Prostate gland (tissue), 2 donors: ENCODE measurements at regions not wholly inside any gene's neighbourhood (a gene's known extent, or its start where the extent isn't known, plus 50 kb on each side); places are given as distances from the start of the nearest gene placed in this dataset.

ENCODE experiments used
- CTCF ChIP-seq, 4 experiments: fragments of 200-600 bp in 2 of 4; fragments of 450-650 bp in 2 of 4; sonication (generic) in 2 of 4; IDR thresholded peaks; 1 replicate in 3 of 4; 2 replicates in 1 of 4; pipeline ENCODE4 v1.5.1; 2016 to 2019; ENCODE audit warnings: antibody characterized with exemption in 4 of 4, mild to moderate bottlenecking in 2 of 4, moderate library complexity in 2 of 4
- POLR2A ChIP-seq: fragments of 450-650 bp; IDR thresholded peaks from one replicate; pipeline ENCODE4 v1.6.1; 2016; ENCODE audit warnings: antibody characterized with exemption, mild to moderate bottlenecking
- POLR2AphosphoS5 ChIP-seq: sonication (generic); formaldehyde crosslinking; IDR thresholded peaks from one replicate; pipeline ENCODE4 v1.6.1; 2017; ENCODE audit warnings: antibody characterized with exemption

GRCh38 chr10:29881336-29881771 lies 178.0 kb downstream of the JCAD start:
- TF ChIP-seq CTCF (IDR thresholded peaks at IDR 0.05): no peak
- no peak for TF ChIP-seq POLR2AphosphoS5
- no peak for TF ChIP-seq POLR2A
